ENCODE measurements at regions not wholly inside any gene's neighbourhood (a gene's known extent, or its start where the extent isn't known, plus 50 kb on each side); places are given as distances from the start of the nearest gene placed in this dataset.

DNA sequence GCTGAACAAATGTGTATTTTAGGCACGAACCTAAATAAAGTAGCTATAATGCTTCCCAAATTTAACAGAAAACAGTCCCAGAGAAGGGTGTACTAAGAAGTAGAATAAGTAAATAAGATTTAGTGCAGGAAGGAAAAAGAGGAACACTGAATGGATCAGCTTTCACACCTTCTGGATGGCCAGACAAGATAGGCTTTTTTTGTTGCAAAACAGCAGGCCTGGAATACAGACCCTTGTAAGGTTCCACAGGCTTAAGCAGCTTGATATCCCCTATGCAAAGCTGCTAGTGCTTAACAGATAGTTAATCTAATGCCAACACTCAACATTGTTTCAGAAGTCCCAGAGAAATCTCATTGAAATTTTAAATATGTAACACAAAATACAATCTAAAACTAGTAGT lies 328.1 kb upstream of the STEAP1 start:
- H3K36me3 ChIP-seq = no peaks in the 10 kb centered on the region
- TF ChIP-seq, protein P1, sequence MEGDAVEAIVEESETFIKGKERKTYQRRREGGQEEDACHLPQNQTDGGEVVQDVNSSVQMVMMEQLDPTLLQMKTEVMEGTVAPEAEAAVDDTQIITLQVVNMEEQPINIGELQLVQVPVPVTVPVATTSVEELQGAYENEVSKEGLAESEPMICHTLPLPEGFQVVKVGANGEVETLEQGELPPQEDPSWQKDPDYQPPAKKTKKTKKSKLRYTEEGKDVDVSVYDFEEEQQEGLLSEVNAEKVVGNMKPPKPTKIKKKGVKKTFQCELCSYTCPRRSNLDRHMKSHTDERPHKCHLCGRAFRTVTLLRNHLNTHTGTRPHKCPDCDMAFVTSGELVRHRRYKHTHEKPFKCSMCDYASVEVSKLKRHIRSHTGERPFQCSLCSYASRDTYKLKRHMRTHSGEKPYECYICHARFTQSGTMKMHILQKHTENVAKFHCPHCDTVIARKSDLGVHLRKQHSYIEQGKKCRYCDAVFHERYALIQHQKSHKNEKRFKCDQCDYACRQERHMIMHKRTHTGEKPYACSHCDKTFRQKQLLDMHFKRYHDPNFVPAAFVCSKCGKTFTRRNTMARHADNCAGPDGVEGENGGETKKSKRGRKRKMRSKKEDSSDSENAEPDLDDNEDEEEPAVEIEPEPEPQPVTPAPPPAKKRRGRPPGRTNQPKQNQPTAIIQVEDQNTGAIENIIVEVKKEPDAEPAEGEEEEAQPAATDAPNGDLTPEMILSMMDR (IDR thresholded peaks at IDR 0.05) = no peak
- TF ChIP-seq POLR2A (IDR thresholded peaks at IDR 0.05) (no peak), POLR2AphosphoS5 (IDR thresholded peaks at IDR 0.05) (no peak)
- no peaks in the 10 kb centered on the region for H3K27me3 ChIP-seq (replicated peaks; ENCODE audit: insufficient read depth)
- H3K4me1 ChIP-seq (replicated peaks) = no peaks in the 10 kb centered on the region
- no peak overlapping the region for H3K4me3 ChIP-seq
- no peak overlapping the region for H3K27ac ChIP-seq
- 81% methylated on average over 1 of the region's 1 CpG for WGBS
- H3K9me3 ChIP-seq = no peaks in the 10 kb centered on the region
- intact Hi-C loops (cut with DNase I) = no loop called here
- no peak for DNase-seq (ENCODE audit: low spot score)

DNA sequence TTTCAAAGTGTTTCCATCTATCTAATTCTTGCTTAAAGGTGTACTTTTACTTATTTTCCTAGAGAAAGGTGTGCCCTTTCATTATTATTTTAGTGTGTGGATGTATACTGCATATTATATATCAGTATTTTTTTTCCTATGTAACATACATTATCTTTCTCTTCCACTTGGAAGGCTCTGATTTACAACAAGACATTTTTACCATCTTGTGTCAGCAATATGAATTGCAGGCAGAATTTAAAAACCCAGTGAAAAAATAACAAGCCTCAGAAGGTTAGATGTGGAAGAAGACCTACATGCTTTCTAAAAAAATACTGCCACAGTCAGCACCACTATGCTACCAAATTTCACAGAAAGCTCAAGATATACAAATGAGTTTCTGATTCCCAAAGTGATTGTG lies 327.7 kb upstream of the STEAP1 start:
- no peaks in the 10 kb centered on the region for H3K4me1 ChIP-seq (replicated peaks)
- H3K9me3 ChIP-seq = no peaks in the 10 kb centered on the region
- DNase-seq (ENCODE audit: low spot score) = no peak
- no peak overlapping the region for H3K4me3 ChIP-seq
- intact Hi-C loops (cut with DNase I) = no loop called here
- no peaks in the 10 kb centered on the region for H3K36me3 ChIP-seq
- no peak overlapping the region for H3K27ac ChIP-seq
- no peaks in the 10 kb centered on the region for H3K27me3 ChIP-seq (replicated peaks; ENCODE audit: insufficient read depth)
- TF ChIP-seq, protein P1 (IDR thresholded peaks at IDR 0.05) = no peak
- TF ChIP-seq POLR2A (IDR thresholded peaks at IDR 0.05) (no peak), POLR2AphosphoS5 (IDR thresholded peaks at IDR 0.05) (no peak)

DNA sequence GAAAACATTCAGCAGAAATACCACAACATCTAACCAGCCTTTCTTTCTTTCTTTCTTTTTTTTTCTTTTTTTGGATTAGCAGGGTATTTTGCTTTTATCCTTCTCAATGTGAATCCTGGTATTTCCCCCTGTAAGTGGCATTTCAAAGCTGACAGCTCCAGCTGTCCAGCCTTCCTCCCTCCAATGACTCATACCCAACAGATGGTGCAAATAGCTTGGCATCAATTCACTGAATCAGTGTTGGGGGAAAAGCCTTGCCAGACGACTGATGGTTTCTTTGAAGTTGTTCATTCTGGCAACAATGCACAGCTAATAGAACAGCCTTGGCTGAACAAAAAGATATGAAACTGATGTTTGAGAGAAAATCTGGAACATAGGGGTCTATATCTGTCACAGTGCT lies 316.8 kb upstream of the STEAP1 start:
- H3K4me3 ChIP-seq = no peak overlapping the region
- no peaks in the 10 kb centered on the region for H3K9me3 ChIP-seq
- no peak overlapping the region for H3K27ac ChIP-seq
- intact Hi-C loops (cut with DNase I) = no loop called here
- no peaks in the 10 kb centered on the region for H3K36me3 ChIP-seq
- no peak for TF ChIP-seq POLR2A (IDR thresholded peaks at IDR 0.05)
- TF ChIP-seq, protein P1 (IDR thresholded peaks at IDR 0.05) = no peak
- TF ChIP-seq POLR2AphosphoS5 (IDR thresholded peaks at IDR 0.05) = no peak
- no peaks in the 10 kb centered on the region for H3K4me1 ChIP-seq (replicated peaks)
- no peaks in the 10 kb centered on the region for H3K27me3 ChIP-seq (replicated peaks; ENCODE audit: insufficient read depth)
- 8% methylated on average over 1 of the region's 1 CpG for WGBS
- no peak for DNase-seq (ENCODE audit: low spot score)

DNA sequence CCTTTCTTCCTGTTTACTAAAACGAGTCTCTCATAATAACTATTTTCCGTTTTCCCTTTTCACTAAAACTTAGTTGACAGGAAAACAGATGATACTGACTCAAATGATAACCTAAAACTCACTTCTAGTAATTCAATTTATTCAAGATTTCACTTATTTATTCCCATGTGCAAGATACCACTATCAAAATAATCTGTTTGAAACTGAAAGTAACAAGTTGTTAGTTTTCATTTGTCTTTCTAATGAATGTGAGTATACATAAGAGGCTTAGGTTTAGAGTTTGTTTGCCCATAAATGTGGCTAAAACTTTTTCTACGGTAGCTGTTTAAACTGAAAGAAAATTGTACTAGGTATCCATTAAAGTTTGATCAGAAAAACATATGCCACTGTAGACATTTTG lies 314.9 kb upstream of the STEAP1 start:
- TF ChIP-seq POLR2AphosphoS5 (IDR thresholded peaks at IDR 0.05) (no peak), POLR2A (IDR thresholded peaks at IDR 0.05) (no peak)
- TF ChIP-seq, protein P1 (IDR thresholded peaks at IDR 0.05) = no peak
- no peak overlapping the region for H3K27ac ChIP-seq
- H3K36me3 ChIP-seq = no peaks in the 10 kb centered on the region
- WGBS = 66% methylated on average over 3 of the region's 3 CpGs
- no peak for DNase-seq (ENCODE audit: low spot score)
- no peak overlapping the region for H3K4me3 ChIP-seq
- intact Hi-C loops (cut with DNase I) = no loop called here
- no peaks in the 10 kb centered on the region for H3K27me3 ChIP-seq (replicated peaks; ENCODE audit: insufficient read depth)
- H3K4me1 ChIP-seq (replicated peaks) = no peaks in the 10 kb centered on the region
- no peaks in the 10 kb centered on the region for H3K9me3 ChIP-seq

DNA sequence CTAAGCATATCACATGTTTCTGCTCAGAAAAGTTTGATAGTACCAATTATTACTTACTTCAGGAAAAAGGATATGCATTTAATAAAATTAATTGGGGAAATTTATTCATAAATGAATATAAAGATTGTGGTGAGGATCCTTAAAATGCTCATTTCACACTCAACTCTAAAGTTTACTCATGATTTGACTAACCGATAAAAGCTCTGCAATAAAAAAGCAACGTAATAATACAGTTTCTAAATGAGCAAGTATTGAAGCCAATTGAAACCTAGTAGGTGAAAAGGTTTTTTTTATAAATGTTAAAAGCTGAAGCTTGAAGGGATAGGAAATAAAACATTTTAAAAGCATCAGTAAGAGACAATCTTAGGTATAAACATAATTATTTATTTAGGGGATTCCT lies 308.3 kb upstream of the STEAP1 start:
- no peak for DNase-seq (ENCODE audit: low spot score)
- H3K27ac ChIP-seq = no peak overlapping the region
- no peaks in the 10 kb centered on the region for H3K9me3 ChIP-seq
- no peaks in the 10 kb centered on the region for H3K36me3 ChIP-seq
- H3K4me1 ChIP-seq (replicated peaks) = no peaks in the 10 kb centered on the region
- 50% methylated on average over 2 of the region's 2 CpGs for WGBS
- no peak overlapping the region for H3K4me3 ChIP-seq
- H3K27me3 ChIP-seq (replicated peaks; ENCODE audit: insufficient read depth) = no peaks in the 10 kb centered on the region
- intact Hi-C loops (cut with DNase I) = no loop called here
- TF ChIP-seq, protein P1 (IDR thresholded peaks at IDR 0.05) = no peak
- no peak for TF ChIP-seq POLR2AphosphoS5 (IDR thresholded peaks at IDR 0.05)
- no peak for TF ChIP-seq POLR2A (IDR thresholded peaks at IDR 0.05)

Data from prostate gland (tissue), 2 donors.